ENCODE measurements at regions not wholly inside any gene's neighbourhood (a gene's known extent, or its start where the extent isn't known, plus 50 kb on each side); places are given as distances from the start of the nearest gene placed in this dataset.
"Not testable (repeated sequence)": the region's sequence is repeated elsewhere in the genome, so short reads cannot be mapped to it uniquely, and the experiment has no call there.

DNA sequence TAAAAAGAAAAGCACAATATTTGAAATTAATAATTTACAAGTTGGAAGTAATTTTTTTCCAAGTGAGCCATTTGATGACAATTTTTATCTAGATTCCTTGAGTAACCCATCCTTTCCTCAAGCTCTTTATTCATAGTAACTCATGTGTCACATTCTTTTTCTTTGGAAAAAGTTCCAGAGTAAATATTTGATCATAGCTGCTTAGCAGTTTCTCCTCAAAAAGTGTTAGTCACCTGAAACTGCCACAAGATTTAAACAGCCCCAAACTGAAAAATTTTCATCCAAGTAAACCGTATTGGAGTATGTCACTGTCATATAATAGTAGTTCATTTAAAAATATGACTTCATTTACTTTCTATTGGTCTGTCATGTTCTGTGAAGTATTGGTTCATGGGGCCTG lies 94.6 kb upstream of the CASK start:
- no peaks in the 10 kb centered on the region for H3K9me3 ChIP-seq
- ATAC-seq (no peak), DNase-seq (no peak)
- H3K36me3 ChIP-seq, result no peaks in the 10 kb centered on the region
- no peak overlapping the region for H3K27ac ChIP-seq
- no peak for TF ChIP-seq POLR2A (IDR thresholded peaks at IDR 0.05)
- TF ChIP-seq, protein P1, sequence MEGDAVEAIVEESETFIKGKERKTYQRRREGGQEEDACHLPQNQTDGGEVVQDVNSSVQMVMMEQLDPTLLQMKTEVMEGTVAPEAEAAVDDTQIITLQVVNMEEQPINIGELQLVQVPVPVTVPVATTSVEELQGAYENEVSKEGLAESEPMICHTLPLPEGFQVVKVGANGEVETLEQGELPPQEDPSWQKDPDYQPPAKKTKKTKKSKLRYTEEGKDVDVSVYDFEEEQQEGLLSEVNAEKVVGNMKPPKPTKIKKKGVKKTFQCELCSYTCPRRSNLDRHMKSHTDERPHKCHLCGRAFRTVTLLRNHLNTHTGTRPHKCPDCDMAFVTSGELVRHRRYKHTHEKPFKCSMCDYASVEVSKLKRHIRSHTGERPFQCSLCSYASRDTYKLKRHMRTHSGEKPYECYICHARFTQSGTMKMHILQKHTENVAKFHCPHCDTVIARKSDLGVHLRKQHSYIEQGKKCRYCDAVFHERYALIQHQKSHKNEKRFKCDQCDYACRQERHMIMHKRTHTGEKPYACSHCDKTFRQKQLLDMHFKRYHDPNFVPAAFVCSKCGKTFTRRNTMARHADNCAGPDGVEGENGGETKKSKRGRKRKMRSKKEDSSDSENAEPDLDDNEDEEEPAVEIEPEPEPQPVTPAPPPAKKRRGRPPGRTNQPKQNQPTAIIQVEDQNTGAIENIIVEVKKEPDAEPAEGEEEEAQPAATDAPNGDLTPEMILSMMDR (IDR thresholded peaks at IDR 0.05), result no peak
- H3K4me3 ChIP-seq, result no peak overlapping the region
- H3K27me3 ChIP-seq, result no peaks in the 10 kb centered on the region
- 61% methylated on average over 1 of the region's 1 CpG for WGBS (ENCODE audit: insufficient coverage, low coverage, low lambda C conversion rate, missing lambda C conversion rate)
- intact Hi-C loops (cut with DNase I), result no loop called here
- H3K4me1 ChIP-seq, result no peaks in the 10 kb centered on the region

DNA sequence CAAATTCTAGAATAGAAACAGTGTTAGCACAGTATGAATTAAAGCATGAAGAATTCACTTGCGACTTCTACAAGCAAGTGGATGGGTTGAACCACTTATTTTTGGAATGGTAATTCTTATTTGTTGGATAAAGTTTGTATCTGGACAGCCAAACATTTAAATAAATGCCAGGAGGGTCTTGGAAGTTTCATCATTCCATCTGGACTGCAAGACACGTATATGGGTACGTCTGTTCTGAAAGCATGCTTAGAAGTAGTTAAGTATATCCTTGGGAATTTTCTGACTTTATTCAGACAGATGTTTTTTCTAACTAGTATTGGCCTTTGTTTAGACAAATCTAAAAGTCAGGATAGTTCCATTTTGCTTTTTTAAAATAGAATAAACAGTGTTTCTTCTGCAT lies 77.5 kb upstream of the CASK start:
- H3K9me3 ChIP-seq, result no peaks in the 10 kb centered on the region
- no peaks in the 10 kb centered on the region for H3K27me3 ChIP-seq
- H3K27ac ChIP-seq, result no peak overlapping the region
- ATAC-seq, result no peak
- no peak for DNase-seq
- TF ChIP-seq POLR2A (IDR thresholded peaks at IDR 0.05), result no peak
- TF ChIP-seq, protein P1 (IDR thresholded peaks at IDR 0.05), result no peak
- intact Hi-C loops (cut with DNase I), result no loop called here
- no peak overlapping the region for H3K4me3 ChIP-seq
- H3K36me3 ChIP-seq, result no peaks in the 10 kb centered on the region
- WGBS (ENCODE audit: insufficient coverage, low coverage, low lambda C conversion rate, missing lambda C conversion rate), result 61% methylated on average over 3 of the region's 3 CpGs
- no peaks in the 10 kb centered on the region for H3K4me1 ChIP-seq

DNA sequence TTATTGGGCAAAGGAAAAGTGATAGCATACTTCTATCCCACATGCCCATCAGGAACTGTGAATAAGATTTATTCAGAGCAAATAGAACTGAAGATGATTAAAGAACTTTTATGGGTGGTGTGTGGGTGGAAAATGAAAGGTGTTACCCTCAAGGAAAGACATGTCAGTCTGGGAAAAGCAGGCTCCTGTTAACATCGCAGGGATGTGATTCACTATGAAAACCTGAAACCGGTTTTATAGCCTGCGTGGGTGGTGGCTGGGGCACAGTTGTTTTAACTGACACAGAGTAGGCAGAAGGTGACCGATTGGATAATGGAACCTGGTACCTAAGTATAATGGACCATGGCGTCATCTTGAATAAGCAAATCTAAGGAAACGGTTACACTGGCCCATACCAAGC lies 61.3 kb upstream of the CASK start:
- no peaks in the 10 kb centered on the region for H3K36me3 ChIP-seq
- no peaks in the 10 kb centered on the region for H3K4me1 ChIP-seq
- no peak for TF ChIP-seq POLR2A (IDR thresholded peaks at IDR 0.05)
- TF ChIP-seq, protein P1 (IDR thresholded peaks at IDR 0.05), result no peak
- WGBS (ENCODE audit: insufficient coverage, low coverage, low lambda C conversion rate, missing lambda C conversion rate), result 70% methylated on average over 6 of the region's 6 CpGs
- no peak overlapping the region for H3K27ac ChIP-seq
- no peaks in the 10 kb centered on the region for H3K27me3 ChIP-seq
- intact Hi-C loops (cut with DNase I), result no loop called here
- ATAC-seq, result no peak
- no peaks in the 10 kb centered on the region for H3K9me3 ChIP-seq
- no peak overlapping the region for H3K4me3 ChIP-seq
- no peak for DNase-seq

DNA sequence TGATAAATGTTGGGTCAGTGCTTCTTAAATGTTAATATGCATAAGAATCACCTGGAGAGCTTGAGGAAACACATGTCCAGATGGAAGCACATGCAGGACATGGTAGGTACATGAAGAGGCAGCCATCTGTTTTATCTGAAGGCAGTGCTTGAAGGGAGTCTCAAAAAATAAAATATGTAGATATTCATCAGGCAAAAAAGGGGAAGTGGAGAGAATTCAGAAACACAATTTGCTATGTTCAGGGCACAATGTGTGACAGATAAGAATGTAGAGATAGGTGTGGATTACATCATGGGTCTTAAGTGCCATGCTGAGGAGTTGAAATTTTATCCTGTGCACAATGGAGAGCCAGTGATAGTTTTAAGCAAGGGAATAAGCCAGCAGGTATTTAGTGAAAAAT lies 59.6 kb upstream of the CASK start:
- intact Hi-C loops (cut with DNase I), result no loop called here
- H3K36me3 ChIP-seq, result no peaks in the 10 kb centered on the region
- H3K4me3 ChIP-seq, result no peak overlapping the region
- DNase-seq (no peak), ATAC-seq (no peak)
- H3K27ac ChIP-seq, result no peak overlapping the region
- no peaks in the 10 kb centered on the region for H3K27me3 ChIP-seq
- TF ChIP-seq, protein P1 (IDR thresholded peaks at IDR 0.05), result no peak
- no peak for TF ChIP-seq POLR2A (IDR thresholded peaks at IDR 0.05)
- no peaks in the 10 kb centered on the region for H3K9me3 ChIP-seq
- H3K4me1 ChIP-seq, result no peaks in the 10 kb centered on the region

DNA sequence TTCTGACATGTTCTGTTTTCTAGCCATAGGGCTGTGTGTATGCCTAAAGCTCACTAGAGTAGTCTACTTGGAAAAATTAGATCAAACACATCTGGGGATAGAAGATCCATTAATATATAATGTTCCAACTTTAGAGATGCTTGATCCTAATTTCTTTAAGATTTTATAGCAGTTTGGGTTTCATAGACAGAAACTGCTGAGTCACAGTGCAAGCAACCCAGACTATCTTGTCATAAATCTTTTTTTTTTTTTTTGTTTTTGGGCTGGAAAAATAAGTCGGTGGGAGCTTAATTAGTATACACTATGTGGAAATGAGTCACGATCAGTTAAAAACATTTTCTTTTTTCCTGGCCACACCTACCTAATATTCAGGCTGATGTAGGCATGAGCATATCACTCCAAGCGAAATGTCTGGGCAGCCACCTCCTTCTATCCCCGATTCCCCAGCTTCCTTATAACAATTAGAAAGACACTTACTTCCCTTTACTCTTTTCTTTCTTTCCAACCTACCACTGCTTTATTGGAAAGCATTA lies 58.2 kb upstream of the CASK start:
- ATAC-seq, result no peak
- no peak overlapping the region for H3K27ac ChIP-seq
- intact Hi-C loops (cut with DNase I), result no loop called here
- no peaks in the 10 kb centered on the region for H3K27me3 ChIP-seq
- H3K4me1 ChIP-seq, result no peaks in the 10 kb centered on the region
- no peak for TF ChIP-seq POLR2A (IDR thresholded peaks at IDR 0.05)
- TF ChIP-seq, protein P1 (IDR thresholded peaks at IDR 0.05), result no peak
- no peak overlapping the region for H3K4me3 ChIP-seq
- H3K36me3 ChIP-seq, result no peaks in the 10 kb centered on the region
- H3K9me3 ChIP-seq, result no peaks in the 10 kb centered on the region
- 73% methylated on average over 4 of the region's 4 CpGs for WGBS (ENCODE audit: insufficient coverage, low coverage, low lambda C conversion rate, missing lambda C conversion rate)
- DNase-seq, result no peak

DNA sequence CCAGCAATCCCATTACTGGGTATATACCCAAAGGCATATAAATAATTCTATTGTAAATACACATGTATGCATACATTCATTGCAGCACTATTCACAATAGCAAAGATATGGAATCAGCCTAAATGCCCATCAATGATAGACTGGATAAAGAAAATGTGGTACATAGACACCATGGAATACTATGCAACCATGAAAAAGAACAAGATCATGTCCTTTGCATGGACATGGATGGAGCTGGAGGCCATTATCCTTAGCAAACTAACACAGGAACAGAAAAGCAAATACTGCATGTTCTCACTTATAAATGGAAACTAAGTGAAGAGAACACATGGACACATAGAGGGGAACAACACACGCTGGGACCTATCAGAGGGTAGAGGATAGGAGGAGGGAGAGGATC lies 51.3 kb upstream of the CASK start:
- WGBS (ENCODE audit: insufficient coverage, low coverage, low lambda C conversion rate, missing lambda C conversion rate), result 100% methylated on average over 1 of the region's 1 CpG
- H3K36me3 ChIP-seq; H3K4me1 ChIP-seq; intact Hi-C loops (cut with DNase I); H3K9me3 ChIP-seq; ATAC-seq; DNase-seq; H3K4me3 ChIP-seq; H3K27ac ChIP-seq: not testable (repeated sequence)
- peaks cover 0 to 12% of the 10 kb centered on the region in 2 donors for H3K27me3 ChIP-seq
